Glutamatergic neuron (in vitro differentiated cells): ENCODE measurements at regions not wholly inside any gene's neighbourhood (a gene's known extent, or its start where the extent isn't known, plus 50 kb on each side); places are given as distances from the start of the nearest gene placed in this dataset.

Experiments used
- DNase-seq: peaks from one replicate; pipeline ENCODE4 v3.0.0; 2022
- H3K27ac Mint-ChIP-seq: one replicate; pipeline ENCODE4 v1.8.0; 2020; ENCODE audit warnings: mild to moderate bottlenecking, mixed read lengths, inconsistent platforms; ENCODE audit not compliant: unreplicated experiment
- H3K27me3 Mint-ChIP-seq: one replicate; pipeline ENCODE4 v1.8.0; 2020; ENCODE audit warnings: mild to moderate bottlenecking, moderate library complexity, mixed read lengths, inconsistent platforms; ENCODE audit not compliant: unreplicated experiment
- H3K36me3 Mint-ChIP-seq: one replicate; pipeline ENCODE4 v1.8.0; 2020; ENCODE audit warnings: mild to moderate bottlenecking, mixed read lengths, inconsistent platforms; ENCODE audit not compliant: unreplicated experiment
- H3K4me1 Mint-ChIP-seq: one replicate; pipeline ENCODE4 v1.8.0; 2020; ENCODE audit warnings: mild to moderate bottlenecking, low read depth, mixed read lengths, inconsistent platforms; ENCODE audit not compliant: unreplicated experiment
- H3K4me3 Mint-ChIP-seq: one replicate; pipeline ENCODE4 v1.8.0; 2020; ENCODE audit warnings: mild to moderate bottlenecking, mixed read lengths, inconsistent platforms; ENCODE audit not compliant: unreplicated experiment
- H3K9me3 Mint-ChIP-seq: one replicate; pipeline ENCODE4 v1.8.0; 2020; ENCODE audit warnings: mild to moderate bottlenecking, moderate library complexity, mixed read lengths, inconsistent platforms; ENCODE audit not compliant: unreplicated experiment
- CTCF ChIP-seq: fragments of 200-600 bp; sonication (generic); IDR thresholded peaks from one replicate; pipeline ENCODE4 v1.5.0; 2021; ENCODE audit not compliant: partially characterized antibody, unreplicated experiment

DNA sequence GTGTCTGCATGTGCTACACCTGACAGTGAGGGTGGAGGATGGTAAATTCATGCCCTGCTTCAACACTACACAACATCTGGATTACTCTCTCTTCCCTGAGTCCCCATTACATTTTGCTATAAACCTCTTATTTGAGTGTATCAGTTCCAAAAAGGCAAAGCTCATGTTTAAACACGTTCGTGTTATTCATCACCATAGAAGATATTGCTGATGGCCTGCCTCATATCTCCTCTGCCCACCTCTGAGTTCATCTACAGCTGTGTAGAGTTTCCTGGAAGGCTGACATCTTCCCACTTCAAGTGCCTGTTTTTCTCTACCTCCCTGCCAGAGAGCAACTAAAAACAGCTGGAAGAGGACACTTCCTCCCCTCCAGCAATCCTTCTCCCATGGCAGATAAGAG is 433.2 kb downstream of the ISL1 start:
- Mint-ChIP-seq H3K9me3 (peaks cover 6% of the 10 kb centered on the region), H3K36me3 (no peaks in the 10 kb centered on the region), H3K27ac (no peak overlapping the region), H3K4me1 (peaks cover 28% of the 10 kb centered on the region), H3K27me3 (peaks cover 8% of the 10 kb centered on the region), H3K4me3 (no peak overlapping the region)
- no peak for DNase-seq
- TF ChIP-seq CTCF: no peak

DNA sequence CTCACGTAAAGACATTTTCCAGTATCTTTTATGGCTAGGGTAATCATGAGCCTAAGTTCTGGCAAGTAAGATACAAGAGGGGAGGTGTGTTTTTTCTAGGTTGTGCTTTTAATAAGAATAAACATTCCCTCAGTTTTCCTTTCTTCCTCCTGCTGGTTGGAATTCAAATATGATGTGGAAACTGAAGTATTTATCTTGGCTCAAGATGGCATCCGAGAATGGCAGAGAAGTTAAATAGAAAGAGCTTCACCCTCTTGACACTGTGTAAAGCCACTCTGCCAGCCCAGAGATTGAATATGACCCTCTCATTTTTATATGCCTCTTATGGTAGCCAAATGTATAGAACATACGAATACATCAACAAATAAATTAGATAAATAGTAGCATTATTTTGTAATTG is 438.4 kb downstream of the ISL1 start:
- TF ChIP-seq CTCF: no peak
- Mint-ChIP-seq H3K4me1 (peaks cover 4% of the 10 kb centered on the region), H3K27ac (no peak overlapping the region), H3K27me3 (no peaks in the 10 kb centered on the region), H3K36me3 (no peaks in the 10 kb centered on the region), H3K9me3 (no peaks in the 10 kb centered on the region), H3K4me3 (no peak overlapping the region)
- DNase-seq: no peak

DNA sequence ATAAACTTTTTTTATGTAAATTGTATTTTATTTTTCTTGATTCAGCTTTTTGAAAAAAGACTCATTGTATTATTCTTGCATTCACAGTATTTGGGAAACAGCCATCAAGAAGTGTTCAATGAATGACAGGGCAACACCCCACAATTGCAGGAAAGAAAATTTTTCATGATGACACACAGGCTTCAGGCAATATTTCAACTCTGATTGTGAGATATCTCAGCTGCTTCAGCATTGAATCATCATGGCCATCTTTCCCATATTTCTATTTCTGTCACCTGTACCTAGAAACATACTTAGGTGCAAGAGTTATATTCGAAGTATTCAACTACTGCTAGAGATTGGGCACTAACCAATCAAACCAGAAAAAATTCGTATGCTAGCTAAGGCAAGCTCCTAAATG is 446.0 kb downstream of the ISL1 start:
- no peak for TF ChIP-seq CTCF
- no peaks in the 10 kb centered on the region for H3K27me3 Mint-ChIP-seq
- no peak overlapping the region for H3K27ac Mint-ChIP-seq
- no peak for DNase-seq
- H3K4me3 Mint-ChIP-seq: no peak overlapping the region
- H3K9me3 Mint-ChIP-seq: no peaks in the 10 kb centered on the region
- no peaks in the 10 kb centered on the region for H3K4me1 Mint-ChIP-seq
- H3K36me3 Mint-ChIP-seq: no peaks in the 10 kb centered on the region

GRCh38 chr5:51829691-51830090 is 446.4 kb downstream of the ISL1 start:
- no peak overlapping the region for H3K4me3 Mint-ChIP-seq
- no peak for TF ChIP-seq CTCF
- no peak for DNase-seq

DNA sequence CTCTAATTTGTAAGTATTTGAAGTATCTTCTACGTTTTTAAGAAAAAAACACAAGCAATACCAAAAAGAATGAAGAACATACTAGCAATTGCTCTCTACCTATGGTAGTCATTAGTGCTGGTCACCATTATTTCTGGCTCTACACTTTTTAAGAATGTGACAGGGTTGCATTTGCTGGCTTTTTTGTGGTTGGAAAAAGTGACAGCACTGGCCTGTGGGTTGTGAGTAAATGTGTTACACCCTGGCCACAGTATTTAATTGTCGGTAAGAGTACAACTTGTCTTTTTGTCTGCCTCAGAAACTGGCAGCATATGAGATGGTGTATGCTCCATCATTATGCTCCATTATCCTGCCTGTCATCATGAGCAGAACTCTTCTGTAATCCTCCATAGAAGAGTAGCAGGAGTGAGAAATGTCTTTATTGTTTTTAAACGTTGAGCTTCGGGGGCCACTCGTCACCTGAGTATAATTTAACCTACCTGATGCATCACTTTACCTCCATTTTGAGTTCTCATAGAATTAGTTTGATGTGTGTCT is 449.8 kb downstream of the ISL1 start:
- Mint-ChIP-seq H3K4me1 (no peaks in the 10 kb centered on the region), H3K9me3 (no peaks in the 10 kb centered on the region), H3K27ac (no peak overlapping the region), H3K27me3 (no peaks in the 10 kb centered on the region), H3K36me3 (no peaks in the 10 kb centered on the region), H3K4me3 (no peak overlapping the region)
- DNase-seq: no peak
- TF ChIP-seq CTCF: no peak

More at GRCh38 chr5:51829691-51830090, 446.4 kb downstream of the ISL1 start:
- Mint-ChIP-seq H3K4me1 (no peaks in the 10 kb centered on the region), H3K27ac (no peak overlapping the region), H3K9me3 (no peaks in the 10 kb centered on the region), H3K36me3 (no peaks in the 10 kb centered on the region), H3K27me3 (no peaks in the 10 kb centered on the region)
